ACC112 (cell line): ENCODE measurements at regions not wholly inside any gene's neighbourhood (a gene's known extent, or its start where the extent isn't known, plus 50 kb on each side); places are given as distances from the start of the nearest gene placed in this dataset.

Source experiments
- H2AFZ ChIP-seq: fragments of 200-600 bp; sonication (generic); one replicate; pipeline ENCODE4 v1.6.0; 2017; ENCODE audit warnings: antibody characterized with exemption, low read length; ENCODE audit not compliant: unreplicated experiment
- H3K27ac ChIP-seq: fragments of 200-600 bp; sonication (generic); 2 replicates; pipeline ENCODE4 v1.5.1; 2014; ENCODE audit warnings: low read depth, mild to moderate bottlenecking, antibody characterized with exemption, low read length, moderate library complexity
- H3K27me3 ChIP-seq: fragments of 200-600 bp; sonication (generic); 2 replicates; pipeline ENCODE4 v1.6.1; 2014; ENCODE audit warnings: mild to moderate bottlenecking, antibody characterized with exemption, low read length, moderate library complexity, mixed read lengths; ENCODE audit not compliant: insufficient read depth
- H3K36me3 ChIP-seq: fragments of 200-600 bp; sonication (generic); 2 replicates; pipeline ENCODE4 v1.6.1; 2016; ENCODE audit warnings: mild to moderate bottlenecking, antibody characterized with exemption, low read length, moderate library complexity, mixed read lengths; ENCODE audit not compliant: insufficient read depth
- H3K4me1 ChIP-seq: fragments of 200-600 bp; sonication (generic); one replicate; pipeline ENCODE4 v1.6.1; 2016; ENCODE audit warnings: low read length, mixed read lengths; ENCODE audit not compliant: insufficient read depth, unreplicated experiment, control insufficient read depth
- H3K4me3 ChIP-seq: fragments of 200-600 bp; sonication (generic); 2 replicates; pipeline ENCODE4 v1.5.1; 2014; ENCODE audit warnings: mild to moderate bottlenecking, low read depth, low read length
- H3K79me2 ChIP-seq: fragments of 200-600 bp; sonication (generic); one replicate; pipeline ENCODE4 v1.6.0; 2016; ENCODE audit warnings: low read length; ENCODE audit not compliant: control insufficient read depth, unreplicated experiment, insufficient read depth

- Histone ChIP-seq H3K79me2 (no peaks in the 10 kb centered on the region), H3K27me3 (no peaks in the 10 kb centered on the region), H3K27ac (no peak overlapping the region), H3K36me3 (no peaks in the 10 kb centered on the region), H2AFZ (no peak overlapping the region), H3K4me1 (no peaks in the 10 kb centered on the region), H3K4me3 (no peak overlapping the region)
Observed at GRCh38 chr10:88127766-88128165, 264.3 kb downstream of the PTEN start.

GRCh38 chr10:88129013-88129412, 265.6 kb downstream of the PTEN start:
- no peaks in the 10 kb centered on the region for H3K79me2 ChIP-seq
- no peak overlapping the region for H3K4me3 ChIP-seq
- no peak overlapping the region for H3K27ac ChIP-seq
- no peaks in the 10 kb centered on the region for H3K27me3 ChIP-seq
- H3K4me1 ChIP-seq: no peaks in the 10 kb centered on the region
- H2AFZ ChIP-seq: no peak overlapping the region
- H3K36me3 ChIP-seq: no peaks in the 10 kb centered on the region

GRCh38 chr10:88130912-88131311, 267.5 kb downstream of the PTEN start:
- Histone ChIP-seq H3K27me3 (no peaks in the 10 kb centered on the region), H3K4me3 (no peak overlapping the region), H3K27ac (no peak overlapping the region), H3K79me2 (no peaks in the 10 kb centered on the region), H3K36me3 (no peaks in the 10 kb centered on the region), H2AFZ (no peak overlapping the region), H3K4me1 (no peaks in the 10 kb centered on the region)

GRCh38 chr10:88131511-88132139, 268.2 kb downstream of the PTEN start:
- Histone ChIP-seq H3K27ac (no peak overlapping the region), H3K4me1 (no peaks in the 10 kb centered on the region), H3K4me3 (no peak overlapping the region), H3K36me3 (no peaks in the 10 kb centered on the region), H2AFZ (no peak overlapping the region), H3K27me3 (no peaks in the 10 kb centered on the region), H3K79me2 (no peaks in the 10 kb centered on the region)

- Histone ChIP-seq H3K27me3 (no peaks in the 10 kb centered on the region), H3K36me3 (no peaks in the 10 kb centered on the region), H3K27ac (no peak overlapping the region), H3K79me2 (no peaks in the 10 kb centered on the region), H3K4me1 (no peaks in the 10 kb centered on the region), H2AFZ (no peak overlapping the region), H3K4me3 (no peak overlapping the region)
Observed at GRCh38 chr10:88136712-88137111, 273.3 kb downstream of the PTEN start.

GRCh38 chr10:88138319-88138848, 275.0 kb downstream of the PTEN start:
- Histone ChIP-seq H3K27ac (no peak overlapping the region), H3K36me3 (no peaks in the 10 kb centered on the region), H2AFZ (no peak overlapping the region), H3K4me3 (no peak overlapping the region), H3K79me2 (no peaks in the 10 kb centered on the region), H3K27me3 (no peaks in the 10 kb centered on the region), H3K4me1 (no peaks in the 10 kb centered on the region)

GRCh38 chr10:88147000-88147798, 283.8 kb downstream of the PTEN start:
- H3K4me1 ChIP-seq: peaks cover 21% of the 10 kb centered on the region
- no peaks in the 10 kb centered on the region for H3K27me3 ChIP-seq
- H3K4me3 ChIP-seq: no peak overlapping the region
- H3K79me2 ChIP-seq: no peaks in the 10 kb centered on the region
- H3K36me3 ChIP-seq: 0 out of 2 replicates have a peak, but pooled peaks cover 3% of the 10 kb centered on the region
- no peak overlapping the region for H2AFZ ChIP-seq
- H3K27ac ChIP-seq: no peak overlapping the region

- H3K27ac ChIP-seq: peak overlapping the region; percentile 82
- peaks cover 40% of the 10 kb centered on the region for H3K4me1 ChIP-seq
- no peak overlapping the region for H3K4me3 ChIP-seq
- H2AFZ ChIP-seq: peak overlapping the region; percentile 68
- H3K27me3 ChIP-seq: no peaks in the 10 kb centered on the region
- H3K79me2 ChIP-seq: no peaks in the 10 kb centered on the region
- 0 out of 2 replicates have a peak, but pooled peaks cover 3% of the 10 kb centered on the region for H3K36me3 ChIP-seq
Observed at GRCh38 chr10:88149906-88150305, 286.5 kb downstream of the PTEN start.

GRCh38 chr10:88150339-88150738, 286.9 kb downstream of the PTEN start:
- Histone ChIP-seq H2AFZ (peak overlapping the region; percentile 68), H3K4me3 (no peak overlapping the region), H3K36me3 (0 out of 2 replicates have a peak, but pooled peaks cover 3% of the 10 kb centered on the region), H3K27ac (peak overlapping the region; percentile 82), H3K79me2 (no peaks in the 10 kb centered on the region), H3K4me1 (peaks cover 45% of the 10 kb centered on the region), H3K27me3 (no peaks in the 10 kb centered on the region)

- Histone ChIP-seq H3K79me2 (no peaks in the 10 kb centered on the region), H2AFZ (peak overlapping the region; percentile 45), H3K27ac (peak overlapping the region; percentile 87)
Observed at GRCh38 chr10:88152728-88153133, 289.3 kb downstream of the PTEN start.

More at GRCh38 chr10:88152728-88153133, 289.3 kb downstream of the PTEN start:
- Histone ChIP-seq H3K4me3 (peak overlapping the region; percentile 40; the same call in 1 of the 2 replicates), H3K4me1 (peaks cover 68% of the 10 kb centered on the region), H3K36me3 (0 out of 2 replicates have a peak, but pooled peaks cover 3% of the 10 kb centered on the region), H3K27me3 (no peaks in the 10 kb centered on the region)
